ENCODE measurements at regions not wholly inside any gene's neighbourhood (a gene's known extent, or its start where the extent isn't known, plus 50 kb on each side); places are given as distances from the start of the nearest gene placed in this dataset.

GRCh38 chr12:33323823-33324222 is 115.8 kb downstream of the SYT10 start:
- no peak for DNase-seq (ENCODE audit: low read depth, low spot score)
- no peak overlapping the region for H3K27ac ChIP-seq

- H3K27ac ChIP-seq: no peak overlapping the region
- no peak for DNase-seq (ENCODE audit: low read depth, low spot score)
These were observed 117.1 kb downstream of the SYT10 start for GRCh38 chr12:33322519-33322918.

GRCh38 chr12:33317746-33318145 is 121.9 kb downstream of the SYT10 start:
- no peak overlapping the region for H3K27ac ChIP-seq
- DNase-seq (ENCODE audit: low read depth, low spot score): no peak

GRCh38 chr12:33314223-33314622 is 125.4 kb downstream of the SYT10 start:
- DNase-seq (ENCODE audit: low read depth, low spot score): no peak
- no peak overlapping the region for H3K27ac ChIP-seq

- DNase-seq (ENCODE audit: low read depth, low spot score): no peak
- no peak overlapping the region for H3K27ac ChIP-seq
These were observed 126.1 kb downstream of the SYT10 start for GRCh38 chr12:33313476-33313875.

- DNase-seq (ENCODE audit: low read depth, low spot score): no peak
- H3K27ac ChIP-seq: no peak overlapping the region
These were observed 129.1 kb downstream of the SYT10 start for GRCh38 chr12:33310471-33310870.

GRCh38 chr12:33304176-33304575 is 135.4 kb downstream of the SYT10 start:
- H3K27ac ChIP-seq: no peak overlapping the region
- no peak for DNase-seq (ENCODE audit: low read depth, low spot score)

GRCh38 chr12:33296529-33296928 is 143.1 kb downstream of the SYT10 start:
- H3K27ac ChIP-seq: no peak overlapping the region
- DNase-seq (ENCODE audit: low read depth, low spot score): no peak

- H3K27ac ChIP-seq: no peak overlapping the region
- DNase-seq (ENCODE audit: low read depth, low spot score): no peak
These were observed 148.9 kb downstream of the SYT10 start for GRCh38 chr12:33290703-33291102.

GRCh38 chr12:33283054-33283453 is 156.6 kb downstream of the SYT10 start:
- no peak for DNase-seq (ENCODE audit: low read depth, low spot score)
- H3K27ac ChIP-seq: no peak overlapping the region

- DNase-seq (ENCODE audit: low read depth, low spot score): no peak
- H3K27ac ChIP-seq: no peak overlapping the region
These were observed 162.2 kb downstream of the SYT10 start for GRCh38 chr12:33277376-33277775.

- H3K27ac ChIP-seq: no peak overlapping the region
- no peak for DNase-seq (ENCODE audit: low read depth, low spot score)
These were observed 172.0 kb downstream of the SYT10 start for GRCh38 chr12:33267641-33268040.

GRCh38 chr12:33265900-33266299 is 173.7 kb downstream of the SYT10 start:
- no peak overlapping the region for H3K27ac ChIP-seq

GRCh38 chr12:33265033-33265731 is 174.4 kb downstream of the SYT10 start:
- no peak overlapping the region for H3K27ac ChIP-seq
- DNase-seq (ENCODE audit: low read depth, low spot score): no peak

More at GRCh38 chr12:33265900-33266299, 173.7 kb downstream of the SYT10 start:
- no peak for DNase-seq (ENCODE audit: low read depth, low spot score)

GRCh38 chr12:33253178-33253577 is 186.4 kb downstream of the SYT10 start:
- DNase-seq (ENCODE audit: low read depth, low spot score): no peak
- H3K27ac ChIP-seq: no peak overlapping the region

GRCh38 chr12:33251548-33251947 is 188.1 kb downstream of the SYT10 start:
- DNase-seq (ENCODE audit: low read depth, low spot score): no peak
- no peak overlapping the region for H3K27ac ChIP-seq

GRCh38 chr12:33248364-33248763 is 191.3 kb downstream of the SYT10 start:
- DNase-seq (ENCODE audit: low read depth, low spot score): no peak
- no peak overlapping the region for H3K27ac ChIP-seq

- no peak overlapping the region for H3K27ac ChIP-seq
- no peak for DNase-seq (ENCODE audit: low read depth, low spot score)
These were observed 192.0 kb downstream of the SYT10 start for GRCh38 chr12:33247625-33248024.

GRCh38 chr12:33245434-33245833 is 194.2 kb downstream of the SYT10 start:
- H3K27ac ChIP-seq: no peak overlapping the region
- DNase-seq (ENCODE audit: low read depth, low spot score): no peak

GRCh38 chr12:33226671-33227070 is 212.9 kb downstream of the SYT10 start:
- no peak for DNase-seq (ENCODE audit: low read depth, low spot score)
- no peak overlapping the region for H3K27ac ChIP-seq

GRCh38 chr12:33223956-33224355 is 215.7 kb downstream of the SYT10 start:
- H3K27ac ChIP-seq: peak overlapping the region; percentile 30
- peak; percentile 94 for DNase-seq (ENCODE audit: low read depth, low spot score)

- H3K27ac ChIP-seq: no peak overlapping the region
- no peak for DNase-seq (ENCODE audit: low read depth, low spot score)
These were observed 217.3 kb downstream of the SYT10 start for GRCh38 chr12:33222357-33222756.
